Lung microvascular endothelial cell (primary cell): ENCODE measurements at regions not wholly inside any gene's neighbourhood (a gene's known extent, or its start where the extent isn't known, plus 50 kb on each side); places are given as distances from the start of the nearest gene placed in this dataset.
A peak's percentile ranks its signal among the peaks of the same experiment; 100 is the strongest.
"Not testable (repeated sequence)": the region's sequence is repeated elsewhere in the genome, so short reads cannot be mapped to it uniquely, and the experiment has no call there.

Experiments
- DNase-seq, 2 donors: peaks; one replicate each; pipeline versions ENCODE4 v3.0.0 to v3.0.0-alpha.2; 2010; ENCODE audit warnings: low read depth in 2 of 2

DNA sequence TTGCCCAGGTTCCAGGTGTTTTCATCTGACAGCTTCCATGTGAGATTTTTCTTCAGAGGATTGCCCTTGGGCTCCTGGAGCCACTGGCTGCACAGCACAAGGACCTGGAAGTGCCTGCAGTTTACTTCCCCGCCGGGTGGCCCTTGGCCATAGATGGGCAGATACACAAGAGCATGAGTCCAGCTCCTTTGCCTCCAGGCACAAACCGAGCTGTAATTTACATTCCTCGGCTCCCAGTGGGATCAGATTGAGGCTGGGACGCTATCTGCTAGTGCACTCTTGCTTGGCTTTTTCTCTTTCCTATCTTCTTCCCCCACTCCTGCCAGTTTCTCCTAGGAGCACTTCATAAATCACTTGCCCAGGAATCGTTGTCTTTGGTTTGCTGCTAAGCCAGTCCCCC lies 85.4 kb upstream of the RALY start:
- no peak for DNase-seq

DNA sequence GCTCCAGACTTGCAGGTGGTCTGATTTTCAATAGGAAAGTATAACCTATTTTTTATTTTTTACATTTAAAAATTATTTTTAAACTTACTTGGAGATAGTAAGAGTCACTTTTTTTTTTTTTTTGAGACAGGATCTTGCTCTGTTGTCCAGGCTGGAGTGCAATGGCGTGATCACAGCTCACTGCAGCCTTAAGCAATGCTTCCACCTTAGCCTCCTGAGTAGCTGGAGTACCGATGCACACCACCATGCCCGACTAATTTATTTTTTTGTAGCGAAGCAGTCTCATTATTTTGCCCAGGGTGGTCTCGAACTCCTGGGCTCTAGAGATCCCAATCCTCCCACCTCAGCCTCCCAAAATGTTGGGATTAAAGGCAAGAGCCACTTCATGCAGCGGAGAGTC lies 84.8 kb upstream of the RALY start:
- DNase-seq: no peak

DNA sequence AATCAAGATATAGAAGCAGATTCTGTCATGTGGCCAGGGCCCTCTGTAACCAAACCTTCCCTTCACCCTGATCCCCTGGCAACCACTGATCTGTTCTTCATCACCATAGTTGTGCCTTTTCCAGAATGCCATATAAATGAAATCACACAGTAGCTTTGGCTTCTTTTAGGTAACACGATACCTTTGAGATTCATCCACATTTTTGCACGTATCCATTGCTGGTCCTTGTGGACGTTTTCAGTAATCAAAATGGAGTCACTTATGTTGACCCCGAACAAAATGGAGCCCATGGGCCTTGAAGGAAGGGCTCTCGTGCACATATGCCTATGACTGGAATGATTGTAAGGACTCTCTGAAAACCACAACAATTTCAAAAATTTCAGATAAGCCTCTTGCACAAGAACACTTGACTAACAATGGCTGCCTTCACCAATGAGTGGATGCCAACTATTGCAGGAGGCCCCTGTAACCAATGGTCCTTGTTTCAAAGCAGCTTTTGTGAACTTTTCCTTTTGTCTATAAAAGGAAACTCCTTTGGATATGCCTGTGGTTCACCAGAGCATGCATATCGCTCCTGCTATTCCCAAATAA lies 84.3 kb upstream of the RALY start:
- DNase-seq: peak in 1 of 2 donors; percentile 64

DNA sequence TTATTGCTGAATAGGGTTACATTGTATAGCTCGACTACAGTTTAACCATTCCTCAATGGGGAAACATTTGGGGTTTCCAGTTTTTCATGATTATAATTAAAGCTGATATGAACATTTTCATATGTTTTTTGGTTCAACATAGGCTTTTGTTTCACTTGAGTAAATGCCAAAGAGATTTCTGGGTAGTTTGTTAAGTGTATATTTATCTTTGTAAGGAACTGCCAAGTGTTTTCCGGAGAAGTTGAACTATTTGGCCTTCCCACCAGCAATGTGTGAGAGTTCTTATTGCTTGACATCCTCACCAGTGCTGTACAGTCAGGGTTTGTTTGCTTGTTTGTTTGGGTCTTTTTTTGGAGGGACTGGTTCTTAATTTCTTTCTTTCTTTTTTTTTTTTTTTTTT lies 83.7 kb upstream of the RALY start:
- peak in 1 of 2 donors; percentile 91 for DNase-seq

DNA sequence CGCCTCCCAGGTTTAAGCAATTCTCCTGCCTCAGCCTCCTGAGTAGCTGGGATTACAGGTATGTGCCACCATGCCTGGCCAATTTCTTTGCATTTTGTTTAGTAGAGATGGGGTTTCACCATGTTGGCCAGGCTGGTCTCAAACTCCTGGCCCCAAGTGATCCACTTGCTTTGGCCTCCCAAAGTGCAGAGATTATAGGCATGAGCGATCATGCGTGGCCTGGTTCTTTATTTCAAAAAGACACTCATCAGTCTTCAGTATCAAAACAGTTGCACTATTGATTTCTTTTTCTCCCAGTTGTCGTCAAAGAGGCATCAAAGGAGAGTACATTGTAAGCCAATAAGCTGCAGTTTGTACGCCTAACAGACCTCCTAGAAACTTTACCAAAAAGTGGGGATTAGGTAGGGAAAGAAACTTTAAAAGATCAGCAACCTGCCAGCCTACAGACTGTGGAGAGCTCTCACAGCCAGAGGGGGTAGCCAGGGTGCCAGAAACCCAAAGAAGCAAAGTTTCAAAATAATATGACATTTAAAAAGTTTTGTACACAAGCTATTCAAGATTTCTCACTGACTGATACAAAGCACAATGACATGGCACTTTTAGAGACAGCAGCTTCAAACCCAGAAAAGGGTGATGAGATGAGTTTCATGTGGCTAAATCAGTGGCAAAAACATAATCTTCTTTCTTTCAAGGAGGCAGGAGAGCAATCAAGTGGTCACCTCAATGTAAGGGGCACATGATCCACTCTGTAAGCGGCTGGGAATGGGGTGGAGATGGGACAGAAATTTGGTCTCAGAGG lies 83.0 kb upstream of the RALY start:
- no peak for DNase-seq

DNA sequence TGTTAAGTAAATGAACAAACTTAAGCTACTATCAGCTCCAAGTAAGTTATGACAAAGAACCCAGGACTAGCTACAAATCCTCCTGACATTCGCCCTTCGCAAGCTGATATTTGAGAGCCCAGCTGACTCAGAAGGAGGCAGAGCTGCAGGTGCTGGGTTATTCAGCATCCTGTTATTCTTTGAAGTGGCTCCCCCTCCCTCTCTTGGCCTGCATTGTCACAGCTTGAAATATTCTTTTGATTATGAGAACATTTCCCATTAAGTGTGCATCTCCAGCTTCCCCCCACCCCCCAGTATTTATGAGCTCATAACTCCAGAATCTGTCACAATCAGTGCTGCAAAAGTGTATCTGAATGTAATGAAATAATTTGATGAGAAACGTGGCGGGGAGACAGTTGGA lies 78.8 kb upstream of the RALY start:
- DNase-seq: peak in 1 of 2 donors; percentile 97

DNA sequence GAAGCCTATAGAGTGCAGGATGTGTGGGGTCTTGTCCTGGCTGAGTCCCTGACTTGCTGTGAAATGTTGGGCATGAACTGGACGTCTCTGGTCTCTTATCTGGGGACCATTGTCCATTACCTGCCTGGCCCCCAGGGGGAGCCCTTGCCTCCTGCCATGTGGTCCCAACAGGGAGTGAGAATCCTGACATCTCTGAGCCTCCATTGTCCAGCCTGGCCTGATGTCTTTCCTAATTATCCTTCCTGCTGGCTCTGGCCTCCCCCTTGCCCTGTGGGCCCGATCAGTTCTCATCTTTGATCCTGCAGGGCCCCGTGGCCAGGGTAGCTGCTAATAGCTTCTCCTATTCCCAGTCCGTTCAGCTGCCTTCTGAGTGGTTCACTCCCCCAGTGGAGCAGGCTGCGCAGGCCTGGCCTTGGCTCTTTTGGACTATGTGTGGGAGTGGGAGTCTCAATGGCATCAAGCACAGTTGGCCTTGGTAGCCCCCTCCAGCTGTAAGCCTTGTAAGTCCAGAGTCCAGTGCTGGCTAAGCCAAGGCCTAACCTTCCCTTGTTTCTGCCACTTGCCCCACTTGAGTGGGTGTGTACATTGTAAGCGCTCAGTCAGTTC lies 77.9 kb upstream of the RALY start:
- peak; percentile 10 to 49 for DNase-seq

DNA sequence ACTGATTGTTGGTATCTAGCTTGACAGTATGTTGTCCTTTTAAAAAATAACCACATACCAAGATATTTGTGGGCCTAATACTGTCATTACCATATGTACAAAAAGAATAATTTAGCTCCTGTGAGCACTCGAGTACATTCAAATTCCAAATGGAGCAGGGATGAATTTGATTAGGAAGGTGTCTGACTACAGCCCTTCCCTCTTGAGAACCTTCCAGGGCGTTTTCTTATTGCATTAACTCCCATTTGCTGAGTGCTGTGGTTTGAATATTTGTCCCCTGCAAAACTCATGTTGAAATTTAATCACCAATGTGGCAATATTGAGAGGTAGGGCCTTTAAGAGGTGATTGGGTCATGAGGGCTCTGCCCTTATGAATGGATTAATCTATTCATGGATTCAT lies 76.9 kb upstream of the RALY start:
- no peak for DNase-seq

DNA sequence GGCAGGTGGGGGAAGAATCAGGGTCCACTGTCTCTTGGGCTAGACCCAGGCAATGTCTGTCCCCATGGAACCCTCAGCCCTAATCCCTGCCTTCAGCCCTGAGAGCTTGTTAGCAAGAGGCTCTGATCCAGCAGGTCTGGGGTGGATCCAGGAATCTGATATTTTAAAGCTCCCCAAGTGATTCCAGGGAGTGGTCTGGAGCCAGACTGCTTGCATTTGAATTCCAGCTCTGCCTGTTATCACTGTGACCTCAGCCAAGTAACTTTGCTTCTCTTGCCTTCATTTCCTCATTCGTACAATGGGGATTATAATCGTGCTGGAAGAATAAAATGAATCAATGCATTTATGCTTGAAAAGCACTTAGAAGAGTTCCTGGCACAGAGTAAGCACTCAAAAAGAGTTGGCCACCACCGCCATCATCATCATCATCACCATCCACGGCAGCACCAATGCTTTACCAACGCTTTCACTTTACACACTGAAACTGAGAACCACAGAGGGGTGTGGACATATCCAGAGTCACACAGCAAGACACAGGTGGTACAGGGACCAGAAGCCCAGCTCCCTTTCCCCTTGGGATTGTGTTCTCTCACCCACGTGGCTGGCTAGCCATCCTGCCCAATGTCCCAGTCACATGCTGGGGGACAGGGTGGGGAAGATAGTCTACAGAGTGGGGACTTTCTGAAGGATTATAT lies 75.7 kb upstream of the RALY start:
- no peak for DNase-seq

DNA sequence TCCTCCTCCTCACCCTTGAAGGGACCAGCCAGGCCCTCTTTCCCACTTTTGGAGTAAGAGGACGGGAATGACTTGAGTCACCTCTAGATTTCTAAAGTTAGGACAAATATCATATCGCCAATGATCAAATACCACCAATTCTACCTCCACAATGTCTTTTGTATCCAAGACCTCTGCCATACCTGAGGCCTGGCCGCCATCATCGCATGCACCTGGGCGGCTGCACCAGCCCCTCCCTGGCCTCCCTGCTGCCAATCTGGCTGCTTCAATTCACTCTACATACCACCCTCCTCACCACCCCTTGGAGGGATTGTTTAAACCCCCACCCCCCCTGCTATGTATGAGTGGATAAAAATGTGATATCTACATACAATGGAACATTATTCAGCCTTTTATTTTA lies 75.0 kb upstream of the RALY start:
- no peak for DNase-seq

DNA sequence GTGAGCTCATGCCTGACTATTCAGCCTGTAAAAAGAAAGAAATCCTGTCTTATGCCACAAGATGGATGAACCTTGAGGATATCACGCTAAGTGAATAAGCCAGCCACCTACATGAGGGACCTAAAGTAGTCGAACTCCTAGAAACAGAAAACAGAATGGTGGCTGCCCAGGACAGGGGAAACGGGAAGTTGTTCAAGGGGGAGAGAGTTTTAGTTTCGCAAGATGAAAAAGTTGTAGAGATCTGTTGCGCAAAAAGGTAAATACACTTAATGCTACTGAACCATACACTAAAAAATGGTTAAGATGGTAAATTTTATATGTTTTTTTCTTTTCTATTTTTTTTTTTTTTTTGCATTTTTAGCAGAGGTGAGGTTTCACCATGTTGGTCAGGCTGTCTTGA lies 74.1 kb upstream of the RALY start:
- DNase-seq: no peak

DNA sequence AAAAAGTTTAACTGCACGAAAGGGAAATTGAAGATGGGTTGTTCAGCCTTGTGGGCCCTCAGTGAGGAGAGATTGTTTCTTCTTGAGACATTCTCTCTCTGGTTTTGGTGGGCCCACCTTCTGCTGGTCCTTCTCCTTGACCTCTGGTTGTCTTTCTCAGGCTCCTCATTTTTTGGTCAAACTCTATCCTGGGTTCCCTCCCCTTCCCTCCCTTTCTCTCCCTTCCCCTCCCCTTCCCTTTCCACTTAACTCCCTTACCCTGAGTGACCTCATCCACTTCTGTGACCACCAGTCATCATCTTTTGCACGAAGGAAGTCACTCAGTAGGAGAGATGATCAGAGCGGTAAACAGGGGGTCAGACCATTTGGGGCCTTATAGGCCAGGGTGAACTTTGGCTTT lies 71.5 kb upstream of the RALY start:
- DNase-seq: no peak

DNA sequence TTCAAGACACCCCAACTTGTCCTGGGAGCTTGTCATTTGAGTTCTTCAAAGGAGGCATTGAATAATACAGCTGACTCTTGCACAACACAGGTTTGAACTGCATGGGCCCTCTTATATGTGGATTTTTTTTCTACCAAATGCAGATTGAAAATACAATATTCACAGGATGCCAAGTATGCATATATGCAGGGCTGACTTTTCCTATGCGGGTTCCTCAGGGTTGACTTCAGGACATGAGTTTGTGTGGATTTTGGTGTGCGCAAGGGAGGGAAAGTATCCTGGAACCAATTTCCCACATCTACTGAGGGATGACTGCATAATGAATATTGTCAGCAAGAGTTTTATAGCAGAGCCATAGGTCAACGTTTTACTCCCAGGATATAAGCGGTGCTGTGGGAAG lies 70.0 kb upstream of the RALY start:
- DNase-seq: no peak

DNA sequence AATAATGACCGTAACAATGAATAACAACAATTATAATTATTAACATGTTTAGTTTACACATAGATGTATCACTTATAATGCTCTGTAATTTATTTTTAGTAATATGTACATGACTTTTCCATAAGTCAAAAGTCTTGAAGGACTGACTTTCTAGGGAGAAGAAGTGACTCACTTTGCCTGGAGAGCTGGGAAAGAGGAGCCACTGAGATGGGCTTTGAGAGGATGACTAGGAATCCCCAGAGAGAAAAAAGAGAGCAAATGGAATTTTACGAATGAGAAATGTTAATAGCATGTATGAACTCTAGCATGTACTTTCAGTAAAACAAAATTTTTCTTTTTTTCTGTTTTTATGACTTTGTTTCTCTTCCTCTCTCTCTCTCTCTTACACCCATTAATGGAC lies 67.8 kb upstream of the RALY start:
- DNase-seq: no peak

DNA sequence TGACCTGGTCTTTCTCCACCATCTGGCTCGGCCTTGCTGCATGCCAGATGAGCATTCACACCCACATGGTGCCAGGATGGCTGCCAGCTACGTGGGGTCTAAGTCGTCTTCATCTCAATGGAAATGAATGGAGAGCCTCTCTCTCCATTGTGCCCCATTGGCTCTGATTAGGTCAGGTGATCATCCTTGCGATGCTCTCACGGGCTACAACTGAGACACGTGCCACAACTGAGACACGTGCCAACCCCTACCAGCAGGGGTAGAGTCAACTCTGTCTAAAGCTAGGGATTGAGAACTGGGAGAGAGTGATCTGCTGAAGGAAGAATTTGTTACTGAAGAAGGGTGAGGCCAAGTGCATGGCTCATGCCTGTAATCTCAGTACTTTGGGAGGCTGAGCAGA lies 67.3 kb upstream of the RALY start:
- no peak for DNase-seq

DNA sequence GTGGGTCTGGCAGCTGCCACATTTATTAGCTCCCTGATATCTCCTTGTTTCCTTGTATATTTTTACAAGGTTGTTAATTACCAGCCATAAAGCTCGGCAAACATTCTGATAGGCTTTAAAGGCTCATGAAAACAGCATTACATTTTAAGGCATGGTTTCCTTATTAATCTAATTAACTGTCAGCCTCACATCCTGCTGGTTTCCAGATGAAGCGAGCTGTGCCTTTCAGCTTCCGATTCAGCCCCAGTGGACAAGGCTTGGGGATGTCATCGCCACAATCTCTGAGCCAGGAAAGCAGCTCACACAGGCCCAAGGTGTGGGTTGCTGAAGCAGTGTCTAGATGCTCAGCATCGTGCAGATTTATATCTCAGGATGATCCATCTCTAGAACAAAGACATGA lies 66.0 kb upstream of the RALY start:
- no peak for DNase-seq

DNA sequence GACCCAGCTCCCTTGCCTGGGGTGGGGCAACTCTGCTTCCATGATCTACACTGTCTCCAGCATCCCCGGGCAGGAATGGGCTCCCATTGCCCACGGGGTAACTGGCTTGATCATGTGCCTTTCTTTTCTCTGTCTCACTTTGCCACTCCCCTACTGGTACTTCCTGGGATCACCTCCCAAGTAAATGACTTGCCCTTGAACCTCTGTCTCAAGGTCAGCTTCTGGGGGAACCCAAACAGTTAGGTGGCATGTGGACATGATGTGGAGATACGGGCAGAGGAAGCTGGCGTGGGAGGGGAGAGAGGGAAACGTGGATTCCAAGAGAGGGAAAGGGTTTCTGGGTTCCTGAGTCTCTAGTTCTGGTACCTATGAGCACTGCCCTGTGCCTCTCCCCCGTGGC lies 63.8 kb upstream of the RALY start:
- no peak for DNase-seq

DNA sequence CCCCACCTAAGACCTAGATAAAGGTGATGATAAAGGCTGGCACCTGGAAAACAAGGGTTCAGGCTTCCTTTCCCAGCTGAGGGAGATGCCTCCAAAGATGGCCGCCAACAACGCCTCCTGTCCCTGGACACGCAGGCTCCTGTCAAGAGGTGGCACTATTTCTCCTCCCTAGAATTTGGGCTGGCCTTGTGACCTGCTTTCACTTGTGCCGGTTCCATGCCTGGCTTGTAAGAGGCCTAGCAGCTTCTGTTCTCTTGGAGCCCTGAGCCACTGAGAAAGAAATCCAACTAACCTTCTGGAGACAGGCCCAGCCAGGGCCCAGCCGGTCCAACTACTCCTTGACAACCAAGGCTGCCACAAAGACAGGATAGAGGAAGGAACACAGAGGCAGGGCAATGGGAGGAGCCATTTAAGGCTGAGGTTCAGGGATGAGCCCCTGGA lies 60.2 kb upstream of the RALY start:
- peak; percentile 59 to 63 for DNase-seq

DNA sequence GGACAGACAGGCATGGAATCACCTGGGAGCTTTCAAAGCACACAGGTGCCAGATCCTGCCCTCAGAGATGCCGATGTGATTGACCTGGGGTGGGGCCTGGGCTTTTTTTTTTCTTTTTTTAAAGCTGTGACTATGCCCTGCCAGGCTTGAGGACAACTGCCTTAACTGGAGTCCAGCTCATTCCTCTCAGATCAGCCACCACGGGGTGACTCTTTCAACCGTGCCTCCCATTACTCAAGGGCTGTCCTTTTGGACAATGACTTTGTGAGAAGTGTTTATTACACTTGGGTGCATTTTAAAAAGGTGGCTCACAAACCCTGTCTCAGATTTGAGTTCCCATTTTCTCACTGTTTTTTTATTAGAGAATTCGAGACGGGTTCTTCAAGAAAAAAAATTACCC lies 57.1 kb upstream of the RALY start:
- DNase-seq: no peak

DNA sequence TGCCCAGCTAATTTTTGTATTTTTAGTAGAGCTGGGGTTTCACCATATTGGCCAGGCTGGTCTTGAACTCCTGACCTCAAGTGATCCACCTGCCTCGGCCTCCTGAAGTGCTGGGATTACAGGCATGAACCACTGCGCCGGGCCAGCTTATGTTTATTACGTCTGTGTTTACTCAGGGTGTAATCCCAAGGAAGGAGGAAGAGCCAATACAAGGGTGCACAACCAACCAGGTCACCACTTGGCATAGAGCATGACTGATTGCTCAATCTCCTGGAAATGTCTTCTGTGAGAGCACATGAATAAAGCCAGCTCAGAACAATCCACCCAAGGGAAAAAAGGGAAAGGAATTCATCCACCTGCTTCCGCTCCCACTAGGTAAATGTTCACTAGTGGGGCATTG lies 54.7 kb upstream of the RALY start:
- DNase-seq: not testable (repeated sequence)

DNA sequence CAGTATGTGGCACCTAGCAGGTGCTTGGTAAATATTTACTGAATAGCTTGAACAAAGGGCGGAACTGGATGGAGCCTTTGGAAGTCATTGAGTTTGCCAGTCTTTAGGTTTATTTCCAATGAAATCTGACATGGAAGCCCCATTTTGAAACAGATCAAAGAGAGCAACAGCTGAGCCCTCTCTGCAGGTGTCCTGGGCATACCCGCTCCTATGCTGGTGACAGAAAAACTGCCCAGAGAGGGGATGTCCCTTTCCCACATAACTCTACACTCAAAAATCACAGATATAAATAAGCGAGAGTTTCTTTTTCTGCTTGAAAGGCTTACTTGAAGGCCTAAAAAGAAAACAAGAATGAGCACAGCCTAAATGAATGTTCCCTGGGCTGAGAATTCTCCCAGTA lies 53.0 kb upstream of the RALY start:
- DNase-seq: no peak
